SW480 (cell line): ENCODE measurements at regions not wholly inside any gene's neighbourhood (a gene's known extent, or its start where the extent isn't known, plus 50 kb on each side); places are given as distances from the start of the nearest gene placed in this dataset.

ENCODE experiments used
- DNase-seq: peaks from one replicate; pipeline ENCODE4 v3.0.0-alpha.2; 2016; ENCODE audit warnings: low spot score

- no peak for DNase-seq
These were observed 233.1 kb upstream of the PLSCR5 start for GRCh38 chr3:146838221-146838620.

- no peak for DNase-seq
These were observed 229.8 kb upstream of the PLSCR5 start for GRCh38 chr3:146834917-146835316.

GRCh38 chr3:146832857-146833458 is 227.8 kb upstream of the PLSCR5 start:
- no peak for DNase-seq

GRCh38 chr3:146831659-146832058 is 226.5 kb upstream of the PLSCR5 start:
- DNase-seq, result no peak

GRCh38 chr3:146830231-146830630 is 225.1 kb upstream of the PLSCR5 start:
- no peak for DNase-seq

- DNase-seq, result no peak
These were observed 222.7 kb upstream of the PLSCR5 start for GRCh38 chr3:146827836-146828235.

GRCh38 chr3:146823622-146824021 is 218.5 kb upstream of the PLSCR5 start:
- no peak for DNase-seq

- no peak for DNase-seq
These were observed 213.7 kb upstream of the PLSCR5 start for GRCh38 chr3:146818866-146819265.

- DNase-seq, result no peak
These were observed 213.2 kb upstream of the PLSCR5 start for GRCh38 chr3:146818301-146818700.

GRCh38 chr3:146817704-146818103 is 212.6 kb upstream of the PLSCR5 start:
- peak; percentile 27 for DNase-seq

- no peak for DNase-seq
These were observed 209.6 kb upstream of the PLSCR5 start for GRCh38 chr3:146814601-146815315.

GRCh38 chr3:146813496-146813895 is 208.3 kb upstream of the PLSCR5 start:
- DNase-seq, result no peak

- DNase-seq, result no peak
These were observed 198.6 kb upstream of the PLSCR5 start for GRCh38 chr3:146803745-146804144.

- DNase-seq, result no peak
These were observed 196.3 kb upstream of the PLSCR5 start for GRCh38 chr3:146801492-146801891.

- DNase-seq, result no peak
These were observed 195.3 kb upstream of the PLSCR5 start for GRCh38 chr3:146800484-146800883.

GRCh38 chr3:146796078-146796477 is 190.9 kb upstream of the PLSCR5 start:
- no peak for DNase-seq

GRCh38 chr3:146783446-146783845 is 178.3 kb upstream of the PLSCR5 start:
- DNase-seq, result no peak

GRCh38 chr3:146781606-146782005 is 176.5 kb upstream of the PLSCR5 start:
- DNase-seq, result no peak

- DNase-seq, result no peak
These were observed 175.9 kb upstream of the PLSCR5 start for GRCh38 chr3:146781059-146781458.

- no peak for DNase-seq
These were observed 175.1 kb upstream of the PLSCR5 start for GRCh38 chr3:146780251-146780650.

GRCh38 chr3:146777941-146778340 is 172.8 kb upstream of the PLSCR5 start:
- DNase-seq, result no peak

GRCh38 chr3:146772211-146772743 is 167.1 kb upstream of the PLSCR5 start:
- DNase-seq, result no peak

GRCh38 chr3:146770881-146771280 is 165.7 kb upstream of the PLSCR5 start:
- no peak for DNase-seq

GRCh38 chr3:146770301-146770700 is 165.2 kb upstream of the PLSCR5 start:
- DNase-seq, result no peak
